ENCODE measurements at regions not wholly inside any gene's neighbourhood (a gene's known extent, or its start where the extent isn't known, plus 50 kb on each side); places are given as distances from the start of the nearest gene placed in this dataset.

- Histone ChIP-seq H3K27ac (ENCODE audit: insufficient read depth, low read depth, low read length) (no peak overlapping the region), H3K9me3 (replicated peaks; ENCODE audit: control insufficient read depth, insufficient read depth, low read length) (no peaks in the 10 kb centered on the region), H3K9me1 (replicated peaks; ENCODE audit: control insufficient read depth, extremely low read depth, insufficient read depth, low read length) (no peaks in the 10 kb centered on the region), H4K20me1 (replicated peaks; ENCODE audit: control insufficient read depth, extremely low read depth, insufficient read depth, low read length) (no peaks in the 10 kb centered on the region), H3K36me3 (ENCODE audit: control insufficient read depth in 2 of 2, extremely low read depth in 1 of 2, insufficient read depth in 2 of 2, low read length in 2 of 2) (no peaks in the 10 kb centered on the region), H3K27me3 (ENCODE audit: control insufficient read depth in 2 of 2, insufficient read depth in 2 of 2, low read length in 2 of 2) (no peaks in the 10 kb centered on the region), H3K79me2 (ENCODE audit: control insufficient read depth, insufficient read depth, low read length) (no peaks in the 10 kb centered on the region), H3K4me3 (replicated peaks in 1 of 3; ENCODE audit: insufficient read depth in 1 of 3, low read depth in 1 of 3, low read length in 3 of 3) (no peak overlapping the region), H3K9ac (replicated peaks; ENCODE audit: extremely low read depth, insufficient read depth, low read length) (no peak overlapping the region), H2AFZ (ENCODE audit: low read depth, low read length) (no peak overlapping the region), H3K4me1 (ENCODE audit: control insufficient read depth, extremely low read depth, insufficient read depth, low read length) (no peaks in the 10 kb centered on the region), H3K4me2 (ENCODE audit: insufficient read depth, low read length) (no peak overlapping the region)
- intact Hi-C loops (cut with micrococcal nuclease), result no loop called here
- dilution Hi-C loops (cut with MboI; ENCODE audit: extremely low pct_ligation_motif_present, low sequenced_read_pairs), result no loop called here
- CTCF ChIA-PET, result no interaction called here
- FAIRE-seq, result no peak
- TF ChIP-seq MYC (IDR thresholded peaks at IDR 0.05; ENCODE audit: low read depth, low read length), result no peak
- TF ChIP-seq FOS (IDR thresholded peaks at IDR 0.05; ENCODE audit: borderline replicate concordance, insufficient read depth, low read length), result no peak
- no peak for TF ChIP-seq JUN (IDR thresholded peaks at IDR 0.05; ENCODE audit: borderline replicate concordance, insufficient read depth, insufficient read length, low read depth)
- TF ChIP-seq CTCF (IDR thresholded peaks at IDR 0.05; ENCODE audit: extremely low read depth in 1 of 2, insufficient read depth in 1 of 2, low read depth in 1 of 2, low read length in 2 of 2), result no peak
- no peak for TF ChIP-seq POLR2AphosphoS5 (IDR thresholded peaks at IDR 0.05; ENCODE audit: insufficient read depth, low read depth, low read length)
- TF ChIP-seq EZH2 (IDR thresholded peaks at IDR 0.05; ENCODE audit: borderline replicate concordance, low read depth, low read length, severe bottlenecking), result no peak
- no peak for TF ChIP-seq MAX (IDR thresholded peaks at IDR 0.05; ENCODE audit: insufficient read depth, insufficient read length)
- TF ChIP-seq POLR2A (IDR thresholded peaks at IDR 0.05; ENCODE audit: low read depth, low read length), result no peak
- TF ChIP-seq GATA2 (IDR thresholded peaks at IDR 0.05; ENCODE audit: insufficient read depth, insufficient read length, low read depth, low read length), result no peak
- BruUV-seq (replicated peaks), result no TSS peak
- no peak for DNase-seq (ENCODE audit: low read depth, low spot score)
- POLR2A ChIA-PET, result no interaction called here
Observed at GRCh38 chr10:83585686-83586085, 553.6 kb upstream of the GHITM start.

All from endothelial cell of umbilical vein (primary cell).